ENCODE measurements at regions not wholly inside any gene's neighbourhood (a gene's known extent, or its start where the extent isn't known, plus 50 kb on each side); places are given as distances from the start of the nearest gene placed in this dataset.

DNA sequence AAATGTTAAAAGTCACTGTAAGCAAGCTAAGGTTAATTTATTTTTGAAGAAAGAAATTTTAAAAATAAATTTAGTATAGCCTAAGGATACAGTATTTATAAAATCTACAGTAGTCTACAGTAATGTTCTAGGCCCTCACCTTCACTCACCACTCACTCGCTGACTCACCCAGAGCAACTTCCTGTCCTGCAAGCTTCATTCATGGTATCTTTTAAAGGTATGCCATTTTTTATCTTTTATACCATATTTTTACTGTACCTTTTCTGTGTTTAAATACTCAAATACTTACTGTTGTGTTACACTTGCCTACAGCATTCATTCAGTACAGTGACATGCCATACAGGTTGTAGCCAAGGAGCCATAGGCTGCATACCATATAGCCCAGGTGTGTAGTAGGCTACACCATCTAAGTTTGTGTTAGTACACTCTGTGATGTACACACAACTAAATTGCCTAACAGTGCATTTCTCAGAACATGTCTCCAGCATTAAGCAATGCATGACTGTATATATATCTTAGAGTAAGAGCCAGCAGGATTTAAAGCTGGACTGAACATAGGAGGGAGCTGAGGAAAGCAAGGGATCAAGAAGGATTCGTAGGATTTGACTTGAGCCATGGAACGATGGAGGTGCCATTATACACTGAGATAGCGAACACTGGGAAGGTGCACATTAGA is 83.1 kb upstream of the KLF7 start:
- Histone ChIP-seq H3K36me3 (ENCODE audit: low read length) (no peaks in the 10 kb centered on the region), H3K79me2 (ENCODE audit: insufficient read depth, low read length) (no peaks in the 10 kb centered on the region), H3K9me2 (replicated peaks; ENCODE audit: insufficient read depth, low read length) (no peaks in the 10 kb centered on the region), H3K27ac (ENCODE audit: low read depth, low read length) (no peak overlapping the region), H3K9me3 (ENCODE audit: insufficient read depth, low read length) (no peaks in the 10 kb centered on the region), H4K20me1 (ENCODE audit: low read depth, low read length) (no peaks in the 10 kb centered on the region), H2AFZ (ENCODE audit: low read depth, low read length, severe bottlenecking) (no peak overlapping the region), H3K27me3 (ENCODE audit: low read length) (no peaks in the 10 kb centered on the region), H3K4me3 (ENCODE audit: insufficient read depth, low read length, poor library complexity, severe bottlenecking) (no peak overlapping the region), H3K4me2 (ENCODE audit: low read depth, low read length, poor library complexity, severe bottlenecking) (no peak overlapping the region), H3F3A (ENCODE audit: insufficient read depth) (no peaks in the 10 kb centered on the region), H3K9ac (ENCODE audit: low read length) (no peak overlapping the region)
- TF ChIP-seq, protein P1, sequence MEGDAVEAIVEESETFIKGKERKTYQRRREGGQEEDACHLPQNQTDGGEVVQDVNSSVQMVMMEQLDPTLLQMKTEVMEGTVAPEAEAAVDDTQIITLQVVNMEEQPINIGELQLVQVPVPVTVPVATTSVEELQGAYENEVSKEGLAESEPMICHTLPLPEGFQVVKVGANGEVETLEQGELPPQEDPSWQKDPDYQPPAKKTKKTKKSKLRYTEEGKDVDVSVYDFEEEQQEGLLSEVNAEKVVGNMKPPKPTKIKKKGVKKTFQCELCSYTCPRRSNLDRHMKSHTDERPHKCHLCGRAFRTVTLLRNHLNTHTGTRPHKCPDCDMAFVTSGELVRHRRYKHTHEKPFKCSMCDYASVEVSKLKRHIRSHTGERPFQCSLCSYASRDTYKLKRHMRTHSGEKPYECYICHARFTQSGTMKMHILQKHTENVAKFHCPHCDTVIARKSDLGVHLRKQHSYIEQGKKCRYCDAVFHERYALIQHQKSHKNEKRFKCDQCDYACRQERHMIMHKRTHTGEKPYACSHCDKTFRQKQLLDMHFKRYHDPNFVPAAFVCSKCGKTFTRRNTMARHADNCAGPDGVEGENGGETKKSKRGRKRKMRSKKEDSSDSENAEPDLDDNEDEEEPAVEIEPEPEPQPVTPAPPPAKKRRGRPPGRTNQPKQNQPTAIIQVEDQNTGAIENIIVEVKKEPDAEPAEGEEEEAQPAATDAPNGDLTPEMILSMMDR (IDR thresholded peaks at IDR 0.05; ENCODE audit: insufficient read depth, low read length, poor library complexity, severe bottlenecking): no peak
- TF ChIP-seq EZH2phosphoT487 (conservative IDR thresholded peaks at IDR 0.05; ENCODE audit: low read length): no peak

DNA sequence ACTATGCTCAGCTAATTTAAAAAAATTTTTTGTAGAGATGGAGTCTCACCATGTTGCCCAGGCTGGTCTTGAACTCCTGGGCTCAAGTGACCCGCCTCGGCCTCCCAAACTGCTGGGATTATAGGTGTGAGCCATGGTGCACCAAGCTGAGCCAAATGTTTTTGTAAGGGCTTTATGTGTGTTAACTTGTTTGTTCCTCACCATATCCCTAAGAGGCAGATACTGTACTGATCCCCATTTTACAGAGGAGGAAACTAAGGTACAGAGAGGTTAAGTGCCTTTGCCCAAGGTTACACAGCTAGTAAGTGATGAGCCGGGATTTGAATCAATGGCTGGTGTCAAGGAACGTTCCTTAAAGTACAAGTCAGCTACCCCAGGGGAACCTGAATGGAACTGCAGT is 85.3 kb upstream of the KLF7 start:
- Histone ChIP-seq H3K4me3 (ENCODE audit: insufficient read depth, low read length, poor library complexity, severe bottlenecking) (no peak overlapping the region), H3K36me3 (ENCODE audit: low read length) (no peaks in the 10 kb centered on the region), H3K27ac (ENCODE audit: low read depth, low read length) (no peak overlapping the region), H3K9me3 (ENCODE audit: insufficient read depth, low read length) (no peaks in the 10 kb centered on the region), H2AFZ (ENCODE audit: low read depth, low read length, severe bottlenecking) (no peak overlapping the region), H3F3A (ENCODE audit: insufficient read depth) (no peaks in the 10 kb centered on the region), H4K20me1 (ENCODE audit: low read depth, low read length) (no peaks in the 10 kb centered on the region), H3K27me3 (ENCODE audit: low read length) (no peaks in the 10 kb centered on the region), H3K9ac (ENCODE audit: low read length) (no peak overlapping the region), H3K4me2 (ENCODE audit: low read depth, low read length, poor library complexity, severe bottlenecking) (no peak overlapping the region), H3K79me2 (ENCODE audit: insufficient read depth, low read length) (no peaks in the 10 kb centered on the region), H3K9me2 (replicated peaks; ENCODE audit: insufficient read depth, low read length) (no peaks in the 10 kb centered on the region)
- no peak for TF ChIP-seq EZH2phosphoT487 (conservative IDR thresholded peaks at IDR 0.05; ENCODE audit: low read length)
- TF ChIP-seq, protein P1 (IDR thresholded peaks at IDR 0.05; ENCODE audit: insufficient read depth, low read length, poor library complexity, severe bottlenecking): no peak

GRCh38 chr2:207251573-207252192 is 85.9 kb upstream of the KLF7 start:
- no peaks in the 10 kb centered on the region for H3K9me2 ChIP-seq (replicated peaks; ENCODE audit: insufficient read depth, low read length)
- H3F3A ChIP-seq (ENCODE audit: insufficient read depth): no peaks in the 10 kb centered on the region
- TF ChIP-seq, protein P1 (IDR thresholded peaks at IDR 0.05; ENCODE audit: insufficient read depth, low read length, poor library complexity, severe bottlenecking): no peak
- TF ChIP-seq EZH2phosphoT487 (conservative IDR thresholded peaks at IDR 0.05; ENCODE audit: low read length): no peak
- no peaks in the 10 kb centered on the region for H4K20me1 ChIP-seq (ENCODE audit: low read depth, low read length)
- no peak overlapping the region for H3K9ac ChIP-seq (ENCODE audit: low read length)
- no peak overlapping the region for H3K27ac ChIP-seq (ENCODE audit: low read depth, low read length)
- H2AFZ ChIP-seq (ENCODE audit: low read depth, low read length, severe bottlenecking): no peak overlapping the region
- no peaks in the 10 kb centered on the region for H3K9me3 ChIP-seq (ENCODE audit: insufficient read depth, low read length)
- H3K79me2 ChIP-seq (ENCODE audit: insufficient read depth, low read length): no peaks in the 10 kb centered on the region
- no peaks in the 10 kb centered on the region for H3K27me3 ChIP-seq (ENCODE audit: low read length)
- H3K4me2 ChIP-seq (ENCODE audit: low read depth, low read length, poor library complexity, severe bottlenecking): no peak overlapping the region
- no peaks in the 10 kb centered on the region for H3K36me3 ChIP-seq (ENCODE audit: low read length)
- no peak overlapping the region for H3K4me3 ChIP-seq (ENCODE audit: insufficient read depth, low read length, poor library complexity, severe bottlenecking)

Data from SU-DHL-6 (cell line).